Chondrocyte (in vitro differentiated cells): ENCODE measurements at regions not wholly inside any gene's neighbourhood (a gene's known extent, or its start where the extent isn't known, plus 50 kb on each side); places are given as distances from the start of the nearest gene placed in this dataset.

Experiments used
- DNase-seq: peaks from one replicate; pipeline ENCODE4 v3.0.0; 2021; ENCODE audit warnings: mixed read lengths, low spot score
- H3K27ac Mint-ChIP-seq: one replicate; pipeline ENCODE4 v1.8.0; 2021; ENCODE audit warnings: mild to moderate bottlenecking, moderate library complexity, mixed read lengths; ENCODE audit not compliant: unreplicated experiment
- H3K27me3 Mint-ChIP-seq: 2 replicates; pipeline ENCODE4 v1.8.0; 2021; ENCODE audit warnings: low read depth, mixed read lengths
- H3K36me3 Mint-ChIP-seq: 2 replicates; pipeline ENCODE4 v1.8.0; 2021; ENCODE audit warnings: low read depth, mixed read lengths
- H3K4me1 Mint-ChIP-seq: 2 replicates; pipeline ENCODE4 v1.8.0; 2021; ENCODE audit warnings: low read depth, mild to moderate bottlenecking, mixed read lengths
- H3K4me3 Mint-ChIP-seq: one replicate; pipeline ENCODE4 v1.8.0; 2021; ENCODE audit warnings: mild to moderate bottlenecking, moderate library complexity, mixed read lengths; ENCODE audit not compliant: unreplicated experiment
- H3K9me3 Mint-ChIP-seq: 2 replicates; pipeline ENCODE4 v1.8.0; 2021; ENCODE audit warnings: low read depth, mixed read lengths
- CTCF ChIP-seq: fragments of 200-600 bp; sonication (generic); IDR thresholded peaks from 2 replicates; pipeline ENCODE4 v1.5.0; 2021; ENCODE audit warnings: antibody characterized with exemption, mild to moderate bottlenecking, moderate library complexity

DNA sequence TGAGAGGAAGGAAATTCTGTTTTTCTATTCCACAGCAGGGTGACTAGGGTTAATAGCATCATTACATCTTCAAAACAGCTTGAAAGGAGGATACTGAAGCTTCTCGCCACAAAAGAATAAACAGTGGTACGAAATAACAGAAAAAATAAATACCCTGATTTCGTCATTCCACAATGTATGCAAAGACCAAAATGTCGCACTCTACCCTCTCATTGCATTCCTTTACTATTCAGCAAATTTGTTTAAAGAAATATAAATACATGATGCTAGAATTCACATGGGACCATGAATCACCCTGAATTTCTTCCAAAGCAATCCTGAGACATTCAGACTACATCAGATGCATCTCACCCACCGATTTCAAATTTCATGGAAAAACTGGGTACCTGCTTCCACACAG, 112.3 kb upstream of the TOP3B start:
- peaks cover 8% of the 10 kb centered on the region for H3K9me3 Mint-ChIP-seq
- peaks cover 69% of the 10 kb centered on the region for H3K27me3 Mint-ChIP-seq
- DNase-seq = no peak
- H3K4me3 Mint-ChIP-seq = no peak overlapping the region
- no peaks in the 10 kb centered on the region for H3K4me1 Mint-ChIP-seq
- TF ChIP-seq CTCF = no peak
- no peak overlapping the region for H3K27ac Mint-ChIP-seq
- no peaks in the 10 kb centered on the region for H3K36me3 Mint-ChIP-seq

DNA sequence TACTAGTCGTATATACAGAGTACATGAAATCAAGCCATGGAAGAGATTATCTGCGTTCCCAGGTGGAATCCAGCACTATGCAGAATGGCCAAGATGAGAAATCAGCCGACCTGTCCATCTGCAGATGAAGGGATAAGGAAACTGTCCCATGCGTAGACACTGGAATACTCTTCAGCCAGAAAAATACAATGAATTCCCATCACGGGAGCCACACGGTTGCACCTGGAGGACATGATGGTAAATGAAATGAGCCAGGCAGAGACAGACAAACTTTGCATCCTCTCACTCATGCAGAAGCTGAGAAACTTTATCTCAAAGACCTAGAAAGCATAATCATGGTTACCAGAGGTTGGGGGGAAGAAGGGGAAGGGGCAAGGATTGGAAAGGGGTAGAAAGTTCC, 111.9 kb upstream of the TOP3B start:
- DNase-seq = no peak
- no peak for TF ChIP-seq CTCF
- Mint-ChIP-seq H3K4me1 (no peaks in the 10 kb centered on the region), H3K9me3 (peaks cover 8% of the 10 kb centered on the region), H3K27ac (no peak overlapping the region), H3K36me3 (no peaks in the 10 kb centered on the region), H3K4me3 (no peak overlapping the region), H3K27me3 (peaks cover 72% of the 10 kb centered on the region)

- H3K36me3 Mint-ChIP-seq = no peaks in the 10 kb centered on the region
- peaks cover 75% of the 10 kb centered on the region for H3K27me3 Mint-ChIP-seq
- DNase-seq = no peak
Measured at GRCh38 chr22:22093743-22094142, 111.2 kb upstream of the TOP3B start.

DNA sequence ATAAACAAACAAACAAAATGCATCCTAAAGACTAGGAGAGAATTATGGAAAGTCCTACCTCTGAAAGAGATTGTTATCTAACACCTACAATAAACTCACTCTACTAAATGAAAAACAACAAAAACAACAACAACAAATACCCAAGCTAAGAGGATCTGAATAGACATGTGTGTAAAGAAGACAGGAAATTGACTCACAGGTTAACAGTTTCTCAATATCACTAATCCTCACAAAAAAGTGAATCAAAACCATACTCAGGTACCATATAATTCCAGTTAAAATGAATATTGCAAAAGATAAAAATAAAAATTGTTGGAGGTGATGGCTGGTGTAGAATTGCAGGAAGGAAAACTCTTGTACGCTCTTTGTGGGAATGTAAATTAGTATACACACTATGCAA, 110.4 kb upstream of the TOP3B start:
- no peaks in the 10 kb centered on the region for H3K36me3 Mint-ChIP-seq
- no peaks in the 10 kb centered on the region for H3K4me1 Mint-ChIP-seq
- DNase-seq = no peak
- no peak for TF ChIP-seq CTCF
- no peak overlapping the region for H3K27ac Mint-ChIP-seq
- peaks cover 3% of the 10 kb centered on the region for H3K9me3 Mint-ChIP-seq
- H3K4me3 Mint-ChIP-seq = no peak overlapping the region
- peaks cover 71% of the 10 kb centered on the region for H3K27me3 Mint-ChIP-seq

More at GRCh38 chr22:22093743-22094142, 111.2 kb upstream of the TOP3B start:
- Mint-ChIP-seq H3K4me1 (no peaks in the 10 kb centered on the region), H3K27ac (no peak overlapping the region), H3K9me3 (peaks cover 8% of the 10 kb centered on the region), H3K4me3 (no peak overlapping the region)
- TF ChIP-seq CTCF = no peak

GRCh38 chr22:22092101-22092500, 109.5 kb upstream of the TOP3B start:
- Mint-ChIP-seq H3K4me1 (no peaks in the 10 kb centered on the region), H3K4me3 (no peak overlapping the region), H3K9me3 (no peaks in the 10 kb centered on the region), H3K27me3 (peaks cover 65% of the 10 kb centered on the region), H3K27ac (no peak overlapping the region), H3K36me3 (no peaks in the 10 kb centered on the region)
- DNase-seq = no peak
- TF ChIP-seq CTCF = no peak
